Activated CD8-positive, alpha-beta memory T cell treated with anti-CD3 and anti-CD28 coated beads, Interleukin-2, amount 10 ng/mL, durations not matched to agents 7 days and 5 days (primary cell): ENCODE measurements at regions not wholly inside any gene's neighbourhood (a gene's known extent, or its start where the extent isn't known, plus 50 kb on each side); places are given as distances from the start of the nearest gene placed in this dataset.

Source experiments
- ATAC-seq: fragments of 150-1000 bp; cut with Tn5 transposase; one replicate; pipeline ENCODE4 v1.10.0; 2021; ENCODE audit warnings: moderate library complexity
- CTCF ChIA-PET: fragments of 350-600 bp; sonication (Branson Sonifier 250); formaldehyde crosslinking; loops from one replicate; lab custom pipeline; 2021; ENCODE audit warnings: antibody characterized with exemption; lab: Charles Lee
- DNase-seq: peaks from one replicate; pipeline ENCODE4 v3.0.0-alpha.2; 2020
- H3K27ac Mint-ChIP-seq: one replicate; pipeline ENCODE4 v1.8.0; 2021; ENCODE audit warnings: mild to moderate bottlenecking, mixed read lengths
- H3K27me3 Mint-ChIP-seq: one replicate; pipeline ENCODE4 v1.8.0; 2021; ENCODE audit warnings: mixed read lengths
- H3K36me3 Mint-ChIP-seq: one replicate; pipeline ENCODE4 v1.8.0; 2021; ENCODE audit warnings: mild to moderate bottlenecking, mixed read lengths
- H3K4me1 Mint-ChIP-seq: one replicate; pipeline ENCODE4 v1.8.0; 2021; ENCODE audit warnings: mixed read lengths
- H3K4me3 Mint-ChIP-seq: one replicate; pipeline ENCODE4 v1.8.0; 2021; ENCODE audit warnings: mild to moderate bottlenecking, moderate library complexity, mixed read lengths
- H3K9me3 Mint-ChIP-seq: one replicate; pipeline ENCODE4 v1.8.0; 2022; ENCODE audit warnings: low read depth, mixed read lengths

DNA sequence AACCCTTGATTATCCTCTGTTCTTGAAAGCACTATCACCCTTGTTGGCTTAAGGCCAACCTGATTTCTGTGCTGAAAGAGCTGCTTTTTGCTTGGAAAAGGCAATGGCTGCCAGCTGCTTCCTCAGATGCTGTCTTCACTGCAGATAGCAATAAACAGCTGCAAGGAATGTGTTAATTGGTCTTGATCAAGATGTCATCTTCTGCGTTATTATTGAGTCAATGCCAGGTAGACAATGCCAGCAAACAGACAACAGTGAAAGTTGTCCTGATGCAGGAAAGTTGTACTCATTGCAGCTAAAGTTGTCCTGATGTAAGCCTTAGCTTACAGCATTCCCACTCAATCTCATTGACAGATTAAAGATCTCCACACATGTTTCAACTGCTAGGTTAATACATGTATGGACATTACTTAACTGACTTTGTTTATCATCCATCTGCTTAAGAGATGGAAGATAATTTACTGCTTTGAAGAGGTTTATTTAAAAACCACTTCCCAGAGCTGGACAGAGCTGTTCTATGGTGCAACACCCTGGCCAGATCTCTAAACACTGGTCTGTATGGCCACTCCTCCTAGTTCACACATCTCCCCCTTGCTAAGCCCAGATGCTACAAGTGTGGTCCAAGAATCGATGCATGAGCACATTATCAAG lies 251.0 kb upstream of the MCTP2 start:
- Mint-ChIP-seq H3K4me3 (no peak overlapping the region), H3K27me3 (peaks cover 2% of the 10 kb centered on the region), H3K9me3 (no peaks in the 10 kb centered on the region), H3K27ac (no peak overlapping the region), H3K36me3 (no peaks in the 10 kb centered on the region), H3K4me1 (no peaks in the 10 kb centered on the region)
- DNase-seq (no peak), ATAC-seq (no peak)
- CTCF ChIA-PET: interaction anchor here (1.0 kb wide), 1 partner anchor 140 kb away, joined by 3 read pairs; no protein-coding TSS in a partner anchor

DNA sequence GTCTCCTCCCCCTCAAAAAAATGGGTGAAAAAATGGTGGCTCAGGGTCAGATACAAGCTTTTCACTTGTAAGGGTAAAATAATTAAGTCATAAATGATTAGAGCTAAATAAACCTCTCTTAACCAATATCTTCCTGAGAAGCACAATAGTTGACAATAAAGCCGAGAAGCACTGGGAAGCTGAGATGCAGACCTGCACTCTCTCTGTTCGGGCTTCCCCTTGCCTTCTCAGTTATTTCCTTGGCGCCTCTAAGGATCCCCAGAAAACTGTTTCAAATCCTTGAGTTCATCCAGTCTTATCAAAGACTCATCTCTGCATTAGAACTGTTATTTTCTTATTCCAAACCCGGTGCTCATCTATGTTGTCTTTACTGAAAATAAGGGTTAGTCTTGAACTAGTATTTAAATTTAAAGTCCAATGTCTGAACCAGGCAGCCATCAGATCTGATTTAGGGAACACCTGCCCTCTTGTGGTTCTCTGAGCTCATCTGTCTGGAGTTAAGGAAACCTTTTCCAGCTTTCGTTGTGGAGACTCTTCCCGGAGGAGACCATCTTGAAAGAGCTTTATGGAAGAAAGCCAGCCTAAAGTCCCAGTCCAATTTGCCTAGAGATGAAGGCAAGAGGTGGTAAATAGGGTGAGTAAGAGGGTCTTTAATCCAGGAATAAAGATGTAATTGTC lies 256.4 kb upstream of the MCTP2 start:
- H3K9me3 Mint-ChIP-seq: no peaks in the 10 kb centered on the region
- ATAC-seq: no peak
- H3K36me3 Mint-ChIP-seq: no peaks in the 10 kb centered on the region
- H3K4me3 Mint-ChIP-seq: no peak overlapping the region
- H3K27ac Mint-ChIP-seq: no peak overlapping the region
- no peaks in the 10 kb centered on the region for H3K27me3 Mint-ChIP-seq
- DNase-seq: no peak
- CTCF ChIA-PET: no interaction called here
- H3K4me1 Mint-ChIP-seq: no peaks in the 10 kb centered on the region

DNA sequence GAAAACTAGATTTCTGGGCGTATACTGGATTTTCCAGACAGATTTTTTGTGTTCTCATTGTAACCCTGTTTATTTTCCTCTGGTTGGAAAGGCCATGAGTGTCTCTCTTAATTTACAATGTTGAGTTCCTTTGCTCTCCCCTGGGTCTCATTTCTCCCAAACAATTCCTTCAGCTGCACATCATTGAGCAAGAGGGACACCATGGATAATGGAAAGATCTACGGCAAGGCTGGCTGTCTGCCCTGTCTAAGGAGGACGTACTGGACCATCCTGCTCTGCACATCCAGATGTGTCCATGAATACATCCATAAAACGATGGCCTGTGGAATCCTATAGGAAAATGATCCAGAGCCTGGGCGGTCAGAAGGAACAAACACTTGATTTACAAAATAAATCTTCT lies 258.1 kb upstream of the MCTP2 start:
- Mint-ChIP-seq H3K27ac (no peak overlapping the region), H3K9me3 (no peaks in the 10 kb centered on the region), H3K4me3 (no peak overlapping the region), H3K27me3 (peaks cover 2% of the 10 kb centered on the region), H3K36me3 (no peaks in the 10 kb centered on the region), H3K4me1 (no peaks in the 10 kb centered on the region)
- no peak for DNase-seq
- ATAC-seq: no peak
- CTCF ChIA-PET: no interaction called here

DNA sequence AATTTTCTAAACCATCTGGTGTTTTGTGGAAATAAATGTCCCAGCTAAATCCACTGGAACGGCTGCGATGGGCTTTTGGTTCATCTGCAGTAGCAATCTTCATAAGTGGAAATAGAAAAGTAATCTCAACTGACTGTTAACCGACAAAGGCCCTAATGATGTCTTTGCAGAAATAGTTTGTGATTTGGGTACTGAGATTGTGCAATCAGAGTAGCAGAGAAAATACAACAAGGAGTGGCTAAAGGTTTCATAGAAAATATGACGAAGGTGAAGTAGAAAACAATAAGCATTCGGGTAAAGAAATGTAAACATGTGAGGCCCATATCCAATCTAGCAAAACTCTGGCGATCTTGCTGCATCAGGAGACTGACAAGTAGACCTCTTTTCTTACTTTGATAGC lies 262.6 kb upstream of the MCTP2 start:
- ATAC-seq (no peak), DNase-seq (no peak)
- no peaks in the 10 kb centered on the region for H3K4me1 Mint-ChIP-seq
- H3K27ac Mint-ChIP-seq: no peak overlapping the region
- peaks cover 2% of the 10 kb centered on the region for H3K27me3 Mint-ChIP-seq
- H3K4me3 Mint-ChIP-seq: no peak overlapping the region
- no peaks in the 10 kb centered on the region for H3K36me3 Mint-ChIP-seq
- CTCF ChIA-PET: no interaction called here
- no peaks in the 10 kb centered on the region for H3K9me3 Mint-ChIP-seq

DNA sequence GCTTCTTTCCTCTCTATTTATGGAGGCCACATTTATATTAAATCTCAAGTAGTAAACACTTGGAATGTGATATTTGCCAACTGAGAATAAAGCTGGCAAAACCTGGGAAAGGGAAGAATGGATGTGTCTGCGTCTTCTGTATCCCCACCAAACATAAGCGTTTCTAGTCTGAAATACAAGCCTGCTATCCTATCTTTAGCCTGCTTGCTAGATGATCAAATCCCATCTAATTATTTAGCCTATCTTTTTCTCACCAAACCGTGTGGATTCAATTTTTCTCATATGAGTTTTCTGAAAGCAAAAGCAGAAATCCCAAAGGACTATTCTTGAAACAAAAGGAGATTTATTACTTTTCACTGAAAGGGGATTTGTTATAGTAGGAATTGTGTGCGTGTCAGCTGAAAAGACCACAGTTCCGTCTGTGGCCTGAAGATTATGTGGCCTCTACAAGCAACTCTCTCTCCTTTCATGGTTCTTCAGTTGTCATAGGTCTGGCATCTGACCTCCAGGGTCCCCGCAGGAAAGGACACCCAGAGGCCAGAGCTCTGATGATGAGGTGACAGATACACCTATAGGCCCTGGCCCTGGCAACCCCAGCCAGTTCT lies 266.0 kb upstream of the MCTP2 start:
- Mint-ChIP-seq H3K9me3 (no peaks in the 10 kb centered on the region), H3K4me3 (no peak overlapping the region), H3K4me1 (no peaks in the 10 kb centered on the region), H3K36me3 (no peaks in the 10 kb centered on the region), H3K27me3 (peaks cover 8% of the 10 kb centered on the region), H3K27ac (no peak overlapping the region)
- ATAC-seq (no peak), DNase-seq (no peak)
- CTCF ChIA-PET: no interaction called here

DNA sequence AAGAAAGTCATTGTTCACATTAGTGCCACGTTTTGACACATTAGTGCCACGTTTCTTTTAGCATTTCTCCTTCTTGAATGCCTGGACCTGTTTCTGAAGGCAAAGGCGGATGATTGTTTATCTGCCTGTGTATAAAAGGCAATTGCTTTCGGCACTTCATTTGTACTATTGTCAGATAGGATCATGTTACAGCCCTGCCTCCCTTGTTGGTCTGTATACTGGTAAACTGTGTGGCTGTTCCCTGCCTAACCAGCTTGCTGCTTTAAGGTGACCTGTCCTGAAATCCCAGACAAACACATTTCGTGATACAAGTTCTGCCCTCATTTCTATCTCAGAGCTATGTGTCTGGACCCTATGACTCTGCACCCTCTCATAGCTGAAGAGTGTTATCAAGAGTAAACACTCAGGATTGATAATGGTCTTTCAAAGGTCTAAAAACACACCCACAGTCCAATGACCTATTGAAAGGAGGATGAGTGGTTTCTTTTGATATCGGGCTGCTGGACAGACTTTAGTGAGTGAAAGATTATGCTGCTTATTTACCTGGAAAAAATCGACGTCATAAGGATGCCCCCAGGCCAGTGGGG lies 276.3 kb upstream of the MCTP2 start:
- peaks cover 4% of the 10 kb centered on the region for H3K27me3 Mint-ChIP-seq
- H3K36me3 Mint-ChIP-seq: no peaks in the 10 kb centered on the region
- ATAC-seq (no peak), DNase-seq (no peak)
- H3K9me3 Mint-ChIP-seq: no peaks in the 10 kb centered on the region
- H3K4me1 Mint-ChIP-seq: no peaks in the 10 kb centered on the region
- H3K4me3 Mint-ChIP-seq: no peak overlapping the region
- H3K27ac Mint-ChIP-seq: no peak overlapping the region
- CTCF ChIA-PET: no interaction called here

DNA sequence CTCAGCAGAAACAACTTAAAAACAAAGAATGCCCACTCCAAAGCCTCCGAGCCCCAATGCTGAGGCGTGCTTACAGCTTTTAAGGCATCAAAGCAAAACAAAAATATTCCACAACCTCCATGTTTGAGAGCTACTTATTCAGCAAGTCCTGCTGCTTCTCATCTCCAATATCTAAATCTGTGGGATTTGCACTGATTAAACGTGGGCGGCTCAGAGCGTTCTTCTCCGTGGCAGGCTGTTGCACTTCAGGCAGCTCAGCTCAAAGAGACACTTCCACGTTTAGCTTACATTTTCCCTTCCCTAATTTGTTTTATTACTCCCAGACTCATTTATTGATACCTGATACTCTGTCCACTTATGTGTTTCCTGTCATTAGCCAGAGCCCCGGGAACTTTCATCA lies 282.6 kb upstream of the MCTP2 start:
- Mint-ChIP-seq H3K27me3 (peaks cover 9% of the 10 kb centered on the region), H3K4me1 (no peaks in the 10 kb centered on the region), H3K9me3 (no peaks in the 10 kb centered on the region), H3K27ac (no peak overlapping the region), H3K4me3 (no peak overlapping the region), H3K36me3 (no peaks in the 10 kb centered on the region)
- no peak for DNase-seq
- ATAC-seq: no peak
- CTCF ChIA-PET: no interaction called here

DNA sequence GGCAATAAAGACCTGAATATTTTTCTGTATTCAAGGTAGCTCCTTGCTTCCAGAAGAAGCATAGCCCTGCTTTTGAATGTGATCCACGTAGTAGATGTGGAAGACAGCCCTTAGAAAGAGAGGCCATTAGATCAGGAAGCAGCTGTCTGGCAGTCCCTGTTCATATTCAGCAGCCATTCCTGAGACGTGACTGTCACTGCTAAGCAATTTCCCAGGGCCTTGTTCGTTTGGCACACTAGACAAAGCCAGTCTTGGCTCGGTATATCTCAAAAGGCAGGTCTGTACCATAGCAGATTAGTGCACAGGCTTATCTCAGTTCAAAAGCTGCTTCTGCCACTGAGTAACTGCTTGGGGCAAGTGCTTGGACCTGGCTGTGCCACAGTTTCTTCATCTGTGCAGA lies 287.8 kb upstream of the MCTP2 start:
- no peak for DNase-seq
- Mint-ChIP-seq H3K27ac (no peak overlapping the region), H3K4me3 (no peak overlapping the region), H3K9me3 (no peaks in the 10 kb centered on the region), H3K4me1 (no peaks in the 10 kb centered on the region), H3K27me3 (peaks cover 12% of the 10 kb centered on the region), H3K36me3 (no peaks in the 10 kb centered on the region)
- no peak for ATAC-seq
- CTCF ChIA-PET: no interaction called here

DNA sequence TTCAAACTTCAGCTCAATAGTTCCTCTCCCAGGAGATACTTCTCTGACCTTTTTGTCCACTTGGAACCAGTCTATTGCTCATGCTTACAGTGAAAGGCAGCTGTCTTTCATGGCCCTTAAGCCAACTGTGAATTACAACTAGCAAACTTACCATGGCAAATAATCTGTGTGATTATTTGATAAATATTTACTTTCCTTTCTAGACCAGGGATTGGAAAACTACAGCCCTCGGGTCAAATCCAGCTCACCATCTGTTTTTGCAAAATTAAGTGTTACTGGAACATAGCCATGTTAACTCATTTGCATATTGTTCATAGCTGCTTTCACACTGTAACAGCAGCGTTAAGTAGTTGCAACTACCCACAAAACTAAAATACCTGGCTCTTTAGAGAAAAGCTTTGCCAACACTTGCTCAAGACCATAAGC lies 289.1 kb upstream of the MCTP2 start:
- Mint-ChIP-seq H3K27ac (no peak overlapping the region), H3K27me3 (peaks cover 18% of the 10 kb centered on the region), H3K36me3 (no peaks in the 10 kb centered on the region), H3K9me3 (no peaks in the 10 kb centered on the region), H3K4me3 (no peak overlapping the region), H3K4me1 (no peaks in the 10 kb centered on the region)
- DNase-seq (no peak), ATAC-seq (no peak)
- CTCF ChIA-PET: interaction anchor here (1.1 to 1.4 kb wide), 2 partner anchors 13 to 178 kb away, joined by 3 to 4 read pairs; no protein-coding TSS in a partner anchor

DNA sequence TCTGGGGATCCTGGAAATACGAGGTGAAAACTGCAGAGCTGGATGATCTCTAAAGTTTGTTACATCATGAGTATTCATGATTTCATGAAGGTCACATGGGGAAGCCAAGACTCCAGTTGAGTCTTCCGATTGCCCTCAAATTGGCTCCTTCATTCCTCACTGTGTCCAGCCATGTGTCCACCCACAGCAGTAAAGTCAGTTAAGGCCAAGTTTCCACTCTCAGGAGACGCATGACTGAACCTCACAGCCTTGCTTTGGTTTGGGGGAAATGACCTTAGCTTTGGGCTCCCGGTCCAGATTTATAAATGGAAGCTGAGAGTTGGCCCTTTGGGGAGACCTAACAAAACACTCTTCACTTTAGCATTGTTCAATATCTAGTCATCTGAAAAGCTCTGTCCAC lies 289.7 kb upstream of the MCTP2 start:
- Mint-ChIP-seq H3K4me3 (no peak overlapping the region), H3K27me3 (peaks cover 18% of the 10 kb centered on the region), H3K27ac (no peak overlapping the region), H3K4me1 (no peaks in the 10 kb centered on the region), H3K36me3 (no peaks in the 10 kb centered on the region), H3K9me3 (no peaks in the 10 kb centered on the region)
- ATAC-seq (no peak), DNase-seq (no peak)
- CTCF ChIA-PET: interaction anchor here (1.1 to 1.4 kb wide), 2 partner anchors 12 to 178 kb away, joined by 3 to 4 read pairs; no protein-coding TSS in a partner anchor

DNA sequence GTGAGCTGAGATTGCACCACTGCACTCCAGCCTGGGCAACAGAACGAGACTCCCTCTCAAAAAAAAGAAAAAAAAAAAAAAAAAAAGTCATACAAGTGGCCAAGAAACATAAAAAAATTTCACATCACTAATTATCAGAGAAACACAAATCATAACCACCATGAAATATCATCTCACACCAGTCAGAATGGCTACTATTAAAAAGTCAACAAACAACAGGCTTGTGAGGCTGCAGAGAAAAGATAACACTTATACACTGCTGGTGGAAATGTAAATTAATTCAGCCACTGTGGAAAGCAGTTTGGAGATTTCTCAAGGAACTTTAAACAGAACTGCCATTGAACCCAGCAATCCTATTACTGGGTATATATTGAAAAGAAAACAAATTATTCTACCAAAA lies 291.1 kb upstream of the MCTP2 start:
- Mint-ChIP-seq H3K27ac (no peak overlapping the region), H3K36me3 (no peaks in the 10 kb centered on the region), H3K9me3 (no peaks in the 10 kb centered on the region), H3K4me1 (no peaks in the 10 kb centered on the region), H3K27me3 (peaks cover 14% of the 10 kb centered on the region), H3K4me3 (no peak overlapping the region)
- no peak for ATAC-seq
- no peak for DNase-seq
- CTCF ChIA-PET: interaction anchor here (0.7 kb wide), 1 partner anchor 903 kb away, joined by 3 read pairs; no protein-coding TSS in a partner anchor

DNA sequence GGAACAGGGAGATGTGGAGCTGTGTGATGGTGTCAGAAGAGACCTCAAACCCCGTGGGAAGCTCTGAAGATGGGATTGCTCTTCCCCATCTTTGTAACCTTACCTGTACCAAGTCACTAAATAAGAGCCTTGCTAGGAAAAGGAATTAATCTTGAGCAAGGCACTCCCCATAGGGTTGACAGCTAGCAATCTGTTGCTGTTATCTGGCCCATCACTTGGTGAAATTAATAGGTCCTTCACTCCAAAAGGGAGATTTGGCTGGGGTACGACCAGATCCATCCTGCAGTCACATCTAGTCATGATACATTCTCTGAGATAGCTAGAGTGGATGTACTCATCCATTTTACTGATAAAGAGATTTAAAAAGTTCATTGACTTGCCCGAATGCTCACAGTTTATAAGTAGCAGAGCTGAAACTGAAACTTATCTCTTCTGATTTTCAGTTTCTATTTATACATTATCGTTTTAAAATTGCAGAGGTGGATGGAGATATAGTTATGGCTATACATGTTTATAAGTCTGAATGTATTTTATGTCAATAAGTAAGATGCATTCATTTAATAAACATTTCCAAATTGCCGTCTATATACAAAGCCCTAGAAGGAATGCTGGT lies 299.1 kb upstream of the MCTP2 start:
- Mint-ChIP-seq H3K27me3 (peaks cover 16% of the 10 kb centered on the region), H3K36me3 (peaks cover 6% of the 10 kb centered on the region), H3K4me3 (peak overlapping the region; percentile 54), H3K9me3 (no peaks in the 10 kb centered on the region), H3K4me1 (peaks cover 17% of the 10 kb centered on the region), H3K27ac (peak overlapping the region; percentile 72)
- DNase-seq: no peak
- peak; percentile 45 for ATAC-seq
- CTCF ChIA-PET: interaction anchor here (0.7 to 1.1 kb wide), 2 partner anchors 9 to 845 kb away, joined by 3 read pairs; no protein-coding TSS in a partner anchor

DNA sequence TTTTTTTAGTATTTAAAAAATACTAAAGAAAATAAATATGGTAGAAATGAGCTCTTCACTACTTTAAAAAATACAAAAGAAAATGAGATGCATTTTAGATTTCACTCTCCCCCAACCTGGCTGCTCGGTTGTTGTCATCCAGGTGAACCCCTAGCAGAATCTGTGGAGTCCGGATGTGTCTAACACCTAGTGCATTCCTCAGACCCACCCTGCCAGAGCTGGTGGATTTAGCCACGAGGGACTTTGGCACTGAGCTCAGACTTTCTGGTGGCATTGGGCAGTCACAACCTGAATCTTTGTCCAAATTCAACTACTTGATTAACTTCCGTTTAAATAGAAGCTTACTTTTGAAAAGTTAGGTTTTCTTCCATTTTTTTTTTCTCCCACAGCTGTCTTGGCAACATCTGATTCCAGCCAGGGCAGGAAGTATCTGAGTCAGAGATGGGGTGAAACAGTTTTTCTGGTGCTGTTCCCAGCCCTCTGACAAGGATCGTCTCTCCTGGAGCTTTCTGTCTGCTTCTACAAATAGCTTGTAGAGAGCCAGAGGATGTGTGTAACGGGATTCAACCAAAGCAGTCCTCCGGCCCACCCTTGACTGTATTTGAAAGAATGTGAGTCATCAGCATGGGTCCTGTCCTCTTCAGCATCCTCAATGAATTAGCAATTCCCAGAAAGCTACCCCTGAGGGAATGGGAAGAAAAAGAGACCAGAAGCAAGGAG lies 301.8 kb upstream of the MCTP2 start:
- Mint-ChIP-seq H3K4me1 (peaks cover 17% of the 10 kb centered on the region), H3K27ac (no peak overlapping the region), H3K36me3 (peaks cover 6% of the 10 kb centered on the region), H3K9me3 (no peaks in the 10 kb centered on the region), H3K27me3 (peaks cover 20% of the 10 kb centered on the region), H3K4me3 (no peak overlapping the region)
- DNase-seq (no peak), ATAC-seq (no peak)
- CTCF ChIA-PET: interaction anchor here (1.0 to 1.5 kb wide), 2 partner anchors 13 to 191 kb away, joined by 3 to 5 read pairs; no protein-coding TSS in a partner anchor
